Sigmoid colon (tissue), 6 donors: ENCODE measurements at regions not wholly inside any gene's neighbourhood (a gene's known extent, or its start where the extent isn't known, plus 50 kb on each side); places are given as distances from the start of the nearest gene placed in this dataset.

Experiments used
- DNase-seq: peaks from one replicate; pipeline ENCODE4 v3.0.0-alpha.2; 2019
- H3K27ac ChIP-seq, 4 donors: fragments of 200-600 bp; sonication (generic); one replicate each; pipeline ENCODE4 v1.5.1; 2016 to 2019; ENCODE audit warnings: mild to moderate bottlenecking in 1 of 4
- H3K27me3 ChIP-seq, 3 donors: fragments of 200-600 bp; sonication (generic); one replicate each; pipeline ENCODE4 v1.5.1; 2019; ENCODE audit warnings: mild to moderate bottlenecking in 1 of 3
- H3K36me3 ChIP-seq, 4 donors: fragments of 200-600 bp; sonication (generic); one replicate each; pipeline ENCODE4 v1.5.1; 2016 to 2019
- H3K4me1 ChIP-seq, 4 donors: fragments of 200-600 bp; sonication (generic); one replicate each; pipeline ENCODE4 v1.5.1; 2017 to 2019
- H3K4me3 ChIP-seq, 4 donors: fragments of 200-600 bp; sonication (generic); one replicate each; pipeline ENCODE4 v1.5.1; 2017 to 2019; ENCODE audit warnings: mild to moderate bottlenecking in 2 of 4, moderate library complexity in 1 of 4
- H3K9me3 ChIP-seq, 4 donors: fragments of 200-600 bp in 3 of 4; sonication (generic) in 3 of 4; one replicate each; pipeline versions ENCODE4 v1.5.1 to v1.6.1; 2013 to 2019
- CTCF ChIP-seq, 4 experiments: fragments of 450-650 bp in 3 of 4; fragments of 200-600 bp in 1 of 4; IDR thresholded peaks; one replicate each; pipeline ENCODE4 v1.5.1; 2016 to 2019; ENCODE audit warnings: antibody characterized with exemption in 4 of 4, mild to moderate bottlenecking in 3 of 4, moderate library complexity in 2 of 4
- EP300 ChIP-seq, 4 donors: sonication (generic); formaldehyde crosslinking; IDR thresholded peaks; one replicate each; pipeline ENCODE4 v1.6.1; 2017; ENCODE audit warnings: antibody characterized with exemption in 4 of 4
- POLR2A ChIP-seq, 2 donors: fragments of 450-650 bp; IDR thresholded peaks; one replicate each; pipeline ENCODE4 v1.6.1; 2016; ENCODE audit warnings: antibody characterized with exemption in 2 of 2, mild to moderate bottlenecking in 2 of 2, moderate library complexity in 2 of 2
- POLR2AphosphoS5 ChIP-seq, 4 donors: sonication (generic); formaldehyde crosslinking; IDR thresholded peaks; one replicate each; pipeline ENCODE4 v1.6.1; 2017; ENCODE audit warnings: antibody characterized with exemption in 4 of 4
- WGBS, 2 donors: extraction: QIAGEN DNeasy Blood & Tissue Kit; methylation state at CpG; one replicate each; pipeline ENCODE4 v1.1.7; 2013; 5-methylcytosine and 5-hydroxymethylcytosine counted together
- intact Hi-C: fragments of 100-400 bp; cut with DNase I; formaldehyde crosslinking; loops from one replicate; pipeline ENCODE4 v1.15.1; 2023
- donor health status: healthy with polysubstance abuse.
- donor health status: healthy.

GRCh38 chr12:107219301-107219700, 126.0 kb upstream of the CRY1 start:
- TF ChIP-seq POLR2AphosphoS5 (IDR thresholded peaks at IDR 0.05) (no peak), EP300 (IDR thresholded peaks at IDR 0.05) (no peak), CTCF (IDR thresholded peaks at IDR 0.05) (no peak), POLR2A (IDR thresholded peaks at IDR 0.05) (no peak)
- no peak for DNase-seq
- peaks cover 0 to 10% (median 0%) of the 10 kb centered on the region in 3 donors for H3K27me3 ChIP-seq
- H3K27ac ChIP-seq = no peak overlapping the region
- H3K36me3 ChIP-seq = no peaks in the 10 kb centered on the region
- 87 to 88% methylated on average over 3 of the region's 3 CpGs for WGBS, 2 donors
- intact Hi-C loops = no loop called here
- H3K9me3 ChIP-seq = no peaks in the 10 kb centered on the region
- no peak overlapping the region for H3K4me3 ChIP-seq
- no peaks in the 10 kb centered on the region for H3K4me1 ChIP-seq

DNA sequence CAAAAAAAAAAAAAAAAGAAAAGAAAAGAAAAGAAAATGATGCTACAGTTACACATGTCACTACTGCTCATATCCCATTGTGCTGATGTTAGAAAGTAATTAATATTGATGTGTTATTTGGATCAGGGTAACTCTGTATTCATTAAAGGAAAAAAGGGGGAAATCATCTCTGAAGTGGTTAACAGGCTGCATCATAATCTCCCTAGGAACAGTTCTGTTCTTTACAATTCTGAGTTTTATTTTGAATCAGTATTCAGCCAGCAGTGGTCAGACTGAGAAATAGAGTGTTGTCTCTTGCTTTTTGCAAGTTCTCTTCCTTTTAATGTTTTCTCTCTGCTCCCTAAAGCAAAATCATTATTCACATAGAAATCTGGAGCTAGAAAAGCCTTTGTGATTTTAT, 128.6 kb upstream of the CRY1 start:
- intact Hi-C loops = no loop called here
- Histone ChIP-seq H3K27ac (no peak overlapping the region), H3K4me3 (no peak overlapping the region), H3K9me3 (no peaks in the 10 kb centered on the region), H3K4me1 (no peaks in the 10 kb centered on the region), H3K36me3 (no peaks in the 10 kb centered on the region), H3K27me3 (peaks cover 0 to 10% (median 0%) of the 10 kb centered on the region in 3 donors)
- TF ChIP-seq POLR2AphosphoS5 (IDR thresholded peaks at IDR 0.05) (no peak), POLR2A (IDR thresholded peaks at IDR 0.05) (no peak), EP300 (IDR thresholded peaks at IDR 0.05) (no peak), CTCF (IDR thresholded peaks at IDR 0.05) (no peak)
- no peak for DNase-seq

DNA sequence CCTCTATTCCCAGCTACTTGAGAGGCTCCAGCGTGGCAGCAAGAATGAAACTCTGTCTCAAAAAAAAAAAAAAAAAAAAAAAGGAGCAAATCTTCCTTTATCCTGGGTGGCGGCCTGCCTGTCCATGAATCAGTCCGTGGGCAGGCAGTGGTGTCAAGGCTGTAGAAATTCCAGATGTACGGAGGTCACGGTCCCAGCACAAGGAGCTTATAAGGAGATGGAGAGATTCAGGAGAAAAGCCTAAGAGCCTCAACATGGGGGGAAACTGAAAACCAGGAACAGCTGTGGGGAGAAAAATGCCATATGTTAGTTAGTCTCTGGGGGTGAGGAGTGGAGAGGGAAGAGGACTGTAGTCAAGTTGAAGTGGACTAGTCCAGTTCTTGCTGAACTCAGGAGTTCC, 130.5 kb upstream of the CRY1 start:
- TF ChIP-seq CTCF (IDR thresholded peaks at IDR 0.05) (no peak), EP300 (IDR thresholded peaks at IDR 0.05) (no peak), POLR2AphosphoS5 (IDR thresholded peaks at IDR 0.05) (no peak), POLR2A (IDR thresholded peaks at IDR 0.05) (no peak)
- 71 to 76% methylated on average over 5 of the region's 5 CpGs for WGBS, 2 donors
- DNase-seq = no peak
- Histone ChIP-seq H3K4me1 (no peaks in the 10 kb centered on the region), H3K36me3 (no peaks in the 10 kb centered on the region), H3K27ac (no peak overlapping the region), H3K27me3 (peaks cover 0 to 10% (median 0%) of the 10 kb centered on the region in 3 donors), H3K4me3 (no peak overlapping the region), H3K9me3 (no peaks in the 10 kb centered on the region)
- intact Hi-C loops = no loop called here

DNA sequence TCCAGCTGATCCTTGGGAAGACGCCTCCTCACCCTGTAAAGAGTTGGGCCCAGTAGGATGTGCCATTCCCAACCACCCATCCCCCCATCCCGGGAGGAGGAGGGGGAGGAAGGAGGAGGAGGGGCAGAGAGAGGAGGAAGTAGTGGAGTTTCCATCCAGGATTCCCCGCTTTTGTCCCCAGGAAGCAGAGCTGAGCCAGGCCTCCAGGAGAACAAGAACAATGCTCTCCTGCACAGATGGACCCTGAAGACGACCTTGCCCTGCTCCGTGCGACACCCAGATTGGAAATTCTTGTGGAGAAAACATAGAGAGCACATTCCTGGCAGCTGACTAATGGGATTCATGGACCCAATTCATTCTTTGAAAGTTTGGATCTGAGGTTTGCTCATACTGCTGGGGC, 132.3 kb upstream of the CRY1 start:
- intact Hi-C loops = no loop called here
- Histone ChIP-seq H3K27me3 (peaks cover 0 to 7% (median 0%) of the 10 kb centered on the region in 3 donors), H3K36me3 (no peaks in the 10 kb centered on the region), H3K9me3 (no peaks in the 10 kb centered on the region), H3K4me3 (no peak overlapping the region), H3K27ac (no peak overlapping the region), H3K4me1 (no peaks in the 10 kb centered on the region)
- no peak for DNase-seq
- 65 to 71% methylated on average over 6 of the region's 6 CpGs for WGBS, 2 donors
- TF ChIP-seq POLR2AphosphoS5 (IDR thresholded peaks at IDR 0.05) (no peak), POLR2A (IDR thresholded peaks at IDR 0.05) (no peak), EP300 (IDR thresholded peaks at IDR 0.05) (no peak), CTCF (IDR thresholded peaks at IDR 0.05) (no peak)

- TF ChIP-seq CTCF (IDR thresholded peaks at IDR 0.05) (no peak), POLR2AphosphoS5 (IDR thresholded peaks at IDR 0.05) (no peak), POLR2A (IDR thresholded peaks at IDR 0.05) (no peak), EP300 (IDR thresholded peaks at IDR 0.05) (no peak)
- 77 to 80% methylated on average over 2 of the region's 2 CpGs for WGBS, 2 donors
- Histone ChIP-seq H3K9me3 (no peaks in the 10 kb centered on the region), H3K4me3 (no peak overlapping the region), H3K27ac (no peak overlapping the region), H3K4me1 (no peaks in the 10 kb centered on the region), H3K36me3 (no peaks in the 10 kb centered on the region), H3K27me3 (peaks cover 0 to 2% (median 0%) of the 10 kb centered on the region in 3 donors)
- DNase-seq = no peak
- intact Hi-C loops = no loop called here
Observed at GRCh38 chr12:107226126-107226525, 132.8 kb upstream of the CRY1 start.
